Liver (tissue), 8 donors: ENCODE measurements at regions not wholly inside any gene's neighbourhood (a gene's known extent, or its start where the extent isn't known, plus 50 kb on each side); places are given as distances from the start of the nearest gene placed in this dataset.

ENCODE experiments used
- DNase-seq: peaks from one replicate; pipeline ENCODE4 v3.0.0-alpha.2; 2017; ENCODE audit warnings: low spot score
- H3K27ac ChIP-seq, 2 donors: one replicate each; pipeline ENCODE4 v1.7.0; 2013; ENCODE audit warnings: inconsistent platforms in 2 of 2, low read length in 2 of 2, control low read depth in 1 of 2, low read depth in 1 of 2, mild to moderate bottlenecking in 1 of 2
- H3K27me3 ChIP-seq, 4 donors: one replicate each; pipeline versions ENCODE4 v1.6.1 to v1.7.0; 2013; ENCODE audit warnings: low read length in 3 of 4, inconsistent platforms in 1 of 4, mild to moderate bottlenecking in 1 of 4, moderate library complexity in 1 of 4; ENCODE audit not compliant: control insufficient read depth in 4 of 4, insufficient read depth in 4 of 4
- H3K36me3 ChIP-seq, 4 donors: one replicate each; pipeline versions ENCODE4 v1.6.1 to v1.7.0; 2013; ENCODE audit warnings: low read length in 3 of 4, mild to moderate bottlenecking in 3 of 4, low read depth in 1 of 4, moderate library complexity in 1 of 4; ENCODE audit not compliant: control insufficient read depth in 4 of 4, insufficient read depth in 3 of 4
- H3K4me1 ChIP-seq, 4 donors: one replicate each; pipeline versions ENCODE4 v1.6.1 to v1.7.0; 2013; ENCODE audit warnings: low read length in 3 of 4, mild to moderate bottlenecking in 3 of 4, moderate library complexity in 1 of 4; ENCODE audit not compliant: control insufficient read depth in 4 of 4, insufficient read depth in 4 of 4
- H3K4me3 ChIP-seq, 3 donors: one replicate each; pipeline versions ENCODE4 v1.6.1 to v1.7.0; 2013; ENCODE audit warnings: low read length in 3 of 3, control low read depth in 1 of 3, low read depth in 1 of 3, mild to moderate bottlenecking in 1 of 3
- H3K9ac ChIP-seq, 2 donors: one replicate each; pipeline ENCODE4 v1.7.0; 2013; ENCODE audit warnings: low read length in 2 of 2, mild to moderate bottlenecking in 2 of 2, moderate library complexity in 2 of 2, control low read depth in 1 of 2, low read depth in 1 of 2
- H3K9me3 ChIP-seq, 4 donors: one replicate each; pipeline versions ENCODE4 v1.6.1 to v1.7.0; 2013; ENCODE audit warnings: low read length in 3 of 4; ENCODE audit not compliant: control insufficient read depth in 4 of 4
- ATF3 ChIP-seq: IDR thresholded peaks from 2 replicates; pipeline ENCODE4 v1.6.1; 2016; ENCODE audit warnings: antibody characterized with exemption
- CTCF ChIP-seq: fragments of 150-350 bp; IDR thresholded peaks from 2 replicates; pipeline ENCODE4 v1.5.1; 2017; ENCODE audit warnings: improper control_type of control experiment, low read depth, low read length; ENCODE audit not compliant: missing input control
- EGR1 ChIP-seq, 2 donors: IDR thresholded peaks; 2 replicates each; pipeline ENCODE4 v1.6.1; 2016 to 2018; ENCODE audit warnings: antibody characterized with exemption in 2 of 2, low read depth in 2 of 2
- FOXA2 ChIP-seq: IDR thresholded peaks from 2 replicates; pipeline ENCODE4 v1.6.1; 2016; ENCODE audit warnings: antibody characterized with exemption
- GABPA ChIP-seq, 2 donors: IDR thresholded peaks in 1 of 2; conservative IDR thresholded peaks in 1 of 2; 2 replicates each; pipeline ENCODE4 v1.6.1; 2016; ENCODE audit warnings: antibody characterized with exemption in 2 of 2, mild to moderate bottlenecking in 1 of 2, moderate library complexity in 1 of 2
- HNF4A ChIP-seq, 2 donors: conservative IDR thresholded peaks; 2 replicates each; pipeline ENCODE4 v1.6.1; 2016; ENCODE audit warnings: antibody characterized with exemption in 2 of 2, mild to moderate bottlenecking in 2 of 2
- HNF4G ChIP-seq: IDR thresholded peaks from 2 replicates; pipeline ENCODE4 v1.6.1; 2016; ENCODE audit warnings: antibody characterized with exemption
- JUND ChIP-seq, 2 donors: IDR thresholded peaks; 2 replicates each; pipeline ENCODE4 v1.6.1; 2016; ENCODE audit warnings: antibody characterized with exemption in 2 of 2
- MAX ChIP-seq: IDR thresholded peaks from 2 replicates; pipeline ENCODE4 v1.6.1; 2016; ENCODE audit warnings: antibody characterized with exemption
- NR2F2 ChIP-seq: IDR thresholded peaks from 2 replicates; pipeline ENCODE4 v1.6.1; 2016; ENCODE audit warnings: antibody characterized with exemption
- RAD21 ChIP-seq, 2 donors: IDR thresholded peaks; 2 replicates each; pipeline ENCODE4 v1.6.1; 2016; ENCODE audit warnings: antibody characterized with exemption in 2 of 2, mild to moderate bottlenecking in 2 of 2
- SP1 ChIP-seq: IDR thresholded peaks from 2 replicates; pipeline ENCODE4 v1.6.1; 2018; ENCODE audit warnings: antibody characterized with exemption, mild to moderate bottlenecking
- TAF1 ChIP-seq: conservative IDR thresholded peaks from 2 replicates; pipeline ENCODE4 v1.6.1; 2016; ENCODE audit warnings: antibody characterized with exemption, mild to moderate bottlenecking
- YY1 ChIP-seq: IDR thresholded peaks from 2 replicates; pipeline ENCODE4 v1.6.1; 2016; ENCODE audit warnings: antibody characterized with exemption, mild to moderate bottlenecking
- ZBTB33 ChIP-seq: IDR thresholded peaks from 2 replicates; pipeline ENCODE4 v1.6.1; 2016; ENCODE audit warnings: antibody characterized with exemption
- WGBS: extraction: QIAGEN DNeasy Blood & Tissue Kit; methylation state at CpG from one replicate; pipeline ENCODE4 v1.1.7; 2013; 5-methylcytosine and 5-hydroxymethylcytosine counted together
- donor health status: healthy.
- donor health status: healthy.
- donor health status: healthy.
- donor health status: healthy.
- donor health status: healthy.

DNA sequence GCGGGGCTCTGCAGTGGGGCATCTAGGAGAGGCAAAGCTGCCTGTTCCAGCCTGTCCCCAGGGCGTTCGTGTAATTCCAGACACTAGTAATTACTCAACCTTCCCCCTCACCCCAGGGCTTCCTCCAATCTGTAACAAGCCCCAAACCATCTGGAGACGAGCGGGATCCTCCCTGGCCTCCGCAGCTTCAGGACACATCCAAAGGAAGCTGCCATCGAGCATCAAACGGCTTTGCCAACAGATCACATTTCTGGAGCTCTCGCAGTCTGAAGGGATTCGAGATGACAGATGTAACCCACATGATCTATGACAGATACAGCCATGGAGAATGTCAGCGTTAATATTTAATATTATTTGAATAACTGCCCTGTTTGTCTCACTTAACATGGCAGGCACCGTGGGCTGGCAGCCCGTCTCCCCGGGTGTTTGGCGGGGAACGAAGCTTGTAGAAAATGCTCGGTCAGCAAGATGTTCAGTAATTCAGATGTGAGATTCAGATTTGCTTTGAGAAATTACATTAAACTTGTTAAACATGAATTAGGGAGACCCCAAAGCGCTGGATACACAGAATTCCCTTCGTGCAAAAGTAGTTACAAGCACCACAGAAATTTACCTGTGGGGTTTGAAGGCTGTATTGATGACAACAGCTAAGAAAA lies 108.5 kb upstream of the C7orf33 start:
- DNase-seq: no peak
- H3K4me1 ChIP-seq: peaks cover 3 to 22% (median 13%) of the 10 kb centered on the region in 4 donors
- H3K9ac ChIP-seq: no peak overlapping the region
- WGBS: 88% methylated on average over 19 of the region's 19 CpGs
- no peak overlapping the region for H3K27ac ChIP-seq
- TF ChIP-seq ZBTB33 (no peak), YY1 (no peak)
- H3K4me3 ChIP-seq: no peak overlapping the region
- no peaks in the 10 kb centered on the region for H3K9me3 ChIP-seq
- H3K36me3 ChIP-seq: no peaks in the 10 kb centered on the region
- no peaks in the 10 kb centered on the region for H3K27me3 ChIP-seq

- Histone ChIP-seq H3K4me1 (peaks cover 3 to 22% (median 13%) of the 10 kb centered on the region in 4 donors), H3K9me3 (no peaks in the 10 kb centered on the region), H3K27ac (no peak overlapping the region), H3K9ac (no peak overlapping the region), H3K27me3 (no peaks in the 10 kb centered on the region), H3K36me3 (no peaks in the 10 kb centered on the region), H3K4me3 (no peak overlapping the region)
- TF ChIP-seq TAF1: no peak
- TF ChIP-seq HNF4G: no peak
- TF ChIP-seq EGR1 (IDR thresholded peaks at IDR 0.05; ENCODE audit: low read depth in 2 of 2): no peak
- no peak for TF ChIP-seq ZBTB33
- no peak for TF ChIP-seq SP1
- no peak for TF ChIP-seq HNF4A (conservative IDR thresholded peaks at IDR 0.05)
- TF ChIP-seq FOXA2: no peak
- WGBS: 78% methylated on average over 17 of the region's 17 CpGs
- no peak for DNase-seq
Observed at GRCh38 chr7:148483515-148484308, 106.9 kb upstream of the C7orf33 start.

- Histone ChIP-seq H3K9me3 (no peaks in the 10 kb centered on the region), H3K9ac (no peak overlapping the region), H3K36me3 (no peaks in the 10 kb centered on the region), H3K4me1 (peaks cover 3 to 19% (median 13%) of the 10 kb centered on the region in 4 donors), H3K27ac (no peak overlapping the region), H3K27me3 (no peaks in the 10 kb centered on the region), H3K4me3 (no peak overlapping the region)
- 86% methylated on average over 3 of the region's 3 CpGs for WGBS
- DNase-seq: no peak
- TF ChIP-seq RAD21 (IDR thresholded peaks at IDR 0.05) (no peak), NR2F2 (no peak), MAX (no peak), CTCF (no peak), JUND (IDR thresholded peaks at IDR 0.05) (no peak), ATF3 (no peak), GABPA (IDR thresholded peaks at IDR 0.05 in 1 of 2, conservative IDR thresholded peaks at IDR 0.05 in 1 of 2) (no peak), TAF1 (no peak), SP1 (no peak), ZBTB33 (no peak)
Observed at GRCh38 chr7:148484486-148484885, 106.1 kb upstream of the C7orf33 start.
